Immature natural killer cell (primary cell): ENCODE measurements at regions not wholly inside any gene's neighbourhood (a gene's known extent, or its start where the extent isn't known, plus 50 kb on each side); places are given as distances from the start of the nearest gene placed in this dataset.
A peak's percentile ranks its signal among the peaks of the same experiment; 100 is the strongest.
"Not testable (repeated sequence)": the region's sequence is repeated elsewhere in the genome, so short reads cannot be mapped to it uniquely, and the experiment has no call there.

Experiments
- DNase-seq, 3 donors: peaks; one replicate each; pipeline ENCODE4 v3.0.0; 2022; ENCODE audit warnings: mixed read lengths in 1 of 3
- H3K27ac Mint-ChIP-seq, 6 donors: one replicate each; pipeline ENCODE4 v1.8.0; 2020; ENCODE audit warnings: mixed read lengths in 6 of 6, mild to moderate bottlenecking in 5 of 6, inconsistent platforms in 4 of 6, moderate library complexity in 3 of 6
- H3K27me3 Mint-ChIP-seq, 3 donors: one replicate each; pipeline ENCODE4 v1.8.0; 2020 to 2021; ENCODE audit warnings: low read depth in 3 of 3, mild to moderate bottlenecking in 3 of 3, mixed read lengths in 3 of 3, moderate library complexity in 3 of 3, inconsistent platforms in 1 of 3
- H3K36me3 Mint-ChIP-seq, 3 donors: one replicate each; pipeline ENCODE4 v1.8.0; 2020; ENCODE audit warnings: mixed read lengths in 3 of 3, inconsistent platforms in 2 of 3, mild to moderate bottlenecking in 2 of 3
- H3K4me1 Mint-ChIP-seq, 2 donors: one replicate each; pipeline ENCODE4 v1.8.0; 2020; ENCODE audit warnings: inconsistent platforms in 2 of 2, mild to moderate bottlenecking in 2 of 2, mixed read lengths in 2 of 2, moderate library complexity in 1 of 2
- H3K4me3 Mint-ChIP-seq, 5 donors: one replicate each; pipeline ENCODE4 v1.8.0; 2020; ENCODE audit warnings: mild to moderate bottlenecking in 5 of 5, mixed read lengths in 5 of 5, inconsistent platforms in 3 of 5, moderate library complexity in 3 of 5
- H3K9me3 Mint-ChIP-seq, 6 donors: one replicate each; pipeline ENCODE4 v1.8.0; 2020; ENCODE audit warnings: mild to moderate bottlenecking in 6 of 6, mixed read lengths in 6 of 6, inconsistent platforms in 4 of 6, moderate library complexity in 3 of 6

- Mint-ChIP-seq H3K27ac (no peak overlapping the region), H3K27me3 (peaks cover 0 to 1% (median 0%) of the 10 kb centered on the region in 3 donors), H3K36me3 (no peaks in the 10 kb centered on the region), H3K9me3 (peaks cover 8 to 29% (median 18%) of the 10 kb centered on the region in 6 donors), H3K4me3 (no peak overlapping the region), H3K4me1 (no peaks in the 10 kb centered on the region)
- no peak for DNase-seq
These were observed 384.9 kb downstream of the CENPW start for GRCh38 chr6:126724821-126725220.

- peaks cover 10 to 31% (median 18%) of the 10 kb centered on the region in 6 donors for H3K9me3 Mint-ChIP-seq
- not testable (repeated sequence) for H3K27me3 Mint-ChIP-seq, H3K4me3 Mint-ChIP-seq, H3K4me1 Mint-ChIP-seq, DNase-seq, H3K36me3 Mint-ChIP-seq, H3K27ac Mint-ChIP-seq
These were observed 386.5 kb downstream of the CENPW start for GRCh38 chr6:126726454-126726853.

- Mint-ChIP-seq H3K9me3 (peaks cover 2 to 12% (median 5%) of the 10 kb centered on the region in 6 donors), H3K27ac (no peak overlapping the region)
- DNase-seq: no peak
These were observed 380.3 kb upstream of the RSPO3 start for GRCh38 chr6:126738146-126738545.

GRCh38 chr6:126738641-126739040 lies 379.8 kb upstream of the RSPO3 start:
- H3K36me3 Mint-ChIP-seq: no peaks in the 10 kb centered on the region
- H3K27me3 Mint-ChIP-seq: peaks cover 0 to 2% (median 0%) of the 10 kb centered on the region in 3 donors
- DNase-seq: no peak
- H3K27ac Mint-ChIP-seq: no peak overlapping the region
- no peak overlapping the region for H3K4me3 Mint-ChIP-seq
- H3K9me3 Mint-ChIP-seq: peaks cover 2 to 12% (median 5%) of the 10 kb centered on the region in 6 donors
- no peaks in the 10 kb centered on the region for H3K4me1 Mint-ChIP-seq

More at GRCh38 chr6:126738146-126738545, 380.3 kb upstream of the RSPO3 start:
- H3K4me3 Mint-ChIP-seq: no peak overlapping the region
- no peaks in the 10 kb centered on the region for H3K4me1 Mint-ChIP-seq
- H3K36me3 Mint-ChIP-seq: no peaks in the 10 kb centered on the region
- peaks cover 0 to 2% (median 0%) of the 10 kb centered on the region in 3 donors for H3K27me3 Mint-ChIP-seq

- peaks cover 2 to 10% (median 7%) of the 10 kb centered on the region in 6 donors for H3K9me3 Mint-ChIP-seq
- no peak for DNase-seq
- no peaks in the 10 kb centered on the region for H3K27me3 Mint-ChIP-seq
- H3K4me3 Mint-ChIP-seq: peak overlapping the region in 1 of 5 donors; percentile 18
- no peaks in the 10 kb centered on the region for H3K4me1 Mint-ChIP-seq
- H3K27ac Mint-ChIP-seq: no peak overlapping the region
- H3K36me3 Mint-ChIP-seq: no peaks in the 10 kb centered on the region
These were observed 375.4 kb upstream of the RSPO3 start for GRCh38 chr6:126743076-126743475.

- Mint-ChIP-seq H3K4me1 (no peaks in the 10 kb centered on the region), H3K9me3 (peaks cover 5 to 23% (median 13%) of the 10 kb centered on the region in 6 donors), H3K36me3 (no peaks in the 10 kb centered on the region), H3K27ac (no peak overlapping the region), H3K4me3 (no peak overlapping the region), H3K27me3 (no peaks in the 10 kb centered on the region)
- no peak for DNase-seq
These were observed 370.5 kb upstream of the RSPO3 start for GRCh38 chr6:126747728-126748540.

- H3K4me1 Mint-ChIP-seq: no peaks in the 10 kb centered on the region
- H3K36me3 Mint-ChIP-seq: no peaks in the 10 kb centered on the region
- no peak overlapping the region for H3K27ac Mint-ChIP-seq
- no peaks in the 10 kb centered on the region for H3K27me3 Mint-ChIP-seq
- no peak for DNase-seq
- H3K4me3 Mint-ChIP-seq: no peak overlapping the region
- H3K9me3 Mint-ChIP-seq: peaks cover 3 to 14% (median 14%) of the 10 kb centered on the region in 6 donors
These were observed 364.9 kb upstream of the RSPO3 start for GRCh38 chr6:126753606-126754005.

GRCh38 chr6:126761854-126762253 lies 356.6 kb upstream of the RSPO3 start:
- Mint-ChIP-seq H3K27ac (no peak overlapping the region), H3K9me3 (peaks cover 0 to 7% (median 5%) of the 10 kb centered on the region in 6 donors), H3K36me3 (no peaks in the 10 kb centered on the region), H3K27me3 (no peaks in the 10 kb centered on the region), H3K4me1 (no peaks in the 10 kb centered on the region), H3K4me3 (no peak overlapping the region)
- no peak for DNase-seq

- Mint-ChIP-seq H3K36me3 (no peaks in the 10 kb centered on the region), H3K4me3 (no peak overlapping the region), H3K9me3 (peaks cover 0 to 6% (median 2%) of the 10 kb centered on the region in 6 donors), H3K27ac (no peak overlapping the region), H3K27me3 (no peaks in the 10 kb centered on the region), H3K4me1 (no peaks in the 10 kb centered on the region)
- no peak for DNase-seq
These were observed 354.4 kb upstream of the RSPO3 start for GRCh38 chr6:126764104-126764503.

GRCh38 chr6:126764671-126765070 lies 353.8 kb upstream of the RSPO3 start:
- Mint-ChIP-seq H3K9me3 (peaks cover 0 to 9% (median 2%) of the 10 kb centered on the region in 6 donors), H3K4me1 (no peaks in the 10 kb centered on the region), H3K36me3 (no peaks in the 10 kb centered on the region), H3K27ac (no peak overlapping the region), H3K27me3 (no peaks in the 10 kb centered on the region), H3K4me3 (no peak overlapping the region)
- no peak for DNase-seq

GRCh38 chr6:126766820-126767219 lies 351.7 kb upstream of the RSPO3 start:
- no peak overlapping the region for H3K27ac Mint-ChIP-seq
- H3K36me3 Mint-ChIP-seq: no peaks in the 10 kb centered on the region
- H3K4me3 Mint-ChIP-seq: no peak overlapping the region
- peaks cover 0 to 9% (median 0%) of the 10 kb centered on the region in 6 donors for H3K9me3 Mint-ChIP-seq
- H3K4me1 Mint-ChIP-seq: no peaks in the 10 kb centered on the region
- DNase-seq: no peak
- H3K27me3 Mint-ChIP-seq: no peaks in the 10 kb centered on the region

GRCh38 chr6:126767711-126768110 lies 350.8 kb upstream of the RSPO3 start:
- Mint-ChIP-seq H3K4me1 (no peaks in the 10 kb centered on the region), H3K9me3 (peaks cover 0 to 9% (median 0%) of the 10 kb centered on the region in 6 donors), H3K27ac (no peak overlapping the region), H3K27me3 (no peaks in the 10 kb centered on the region), H3K4me3 (no peak overlapping the region), H3K36me3 (no peaks in the 10 kb centered on the region)
- DNase-seq: no peak

GRCh38 chr6:126770176-126770575 lies 348.3 kb upstream of the RSPO3 start:
- peaks cover 0 to 4% (median 0%) of the 10 kb centered on the region in 6 donors for H3K9me3 Mint-ChIP-seq
- no peaks in the 10 kb centered on the region for H3K36me3 Mint-ChIP-seq
- no peak overlapping the region for H3K4me3 Mint-ChIP-seq
- no peak overlapping the region for H3K27ac Mint-ChIP-seq
- H3K4me1 Mint-ChIP-seq: no peaks in the 10 kb centered on the region
- no peak for DNase-seq
- H3K27me3 Mint-ChIP-seq: peaks cover 0 to 1% (median 0%) of the 10 kb centered on the region in 3 donors

- Mint-ChIP-seq H3K9me3 (peaks cover 0 to 4% (median under 1%) of the 10 kb centered on the region in 6 donors), H3K36me3 (no peaks in the 10 kb centered on the region), H3K27ac (no peak overlapping the region), H3K4me1 (no peaks in the 10 kb centered on the region), H3K27me3 (peaks cover 0 to 1% (median 0%) of the 10 kb centered on the region in 3 donors), H3K4me3 (no peak overlapping the region)
- DNase-seq: no peak
These were observed 345.2 kb upstream of the RSPO3 start for GRCh38 chr6:126773112-126773805.
